Calu3 (cell line): ENCODE measurements at regions not wholly inside any gene's neighbourhood (a gene's known extent, or its start where the extent isn't known, plus 50 kb on each side); places are given as distances from the start of the nearest gene placed in this dataset.

Experiments used
- BruUV-seq: library from RNA; stranded (reverse); fragments of 400-500 nt; replicated peaks from 2 replicates; lab custom pipeline; 2021; lab: Mats Ljungman, UMichigan
- CTCF ChIA-PET: fragments of 300-600 bp; sonication (Branson Sonifier 250); formaldehyde crosslinking; loops from one replicate; lab custom pipeline; 2022; ENCODE audit warnings: antibody characterized with exemption; lab: Charles Lee
- DNase-seq: peaks from one replicate; pipeline ENCODE4 v3.0.0; 2022
- H3K27ac Mint-ChIP-seq: one replicate; pipeline ENCODE4 v1.8.0; 2022; ENCODE audit warnings: mixed read lengths; ENCODE audit not compliant: unreplicated experiment
- H3K27me3 Mint-ChIP-seq: one replicate; pipeline ENCODE4 v1.8.0; 2022; ENCODE audit warnings: mixed read lengths; ENCODE audit not compliant: unreplicated experiment
- H3K36me3 Mint-ChIP-seq: one replicate; pipeline ENCODE4 v1.8.0; 2022; ENCODE audit warnings: mild to moderate bottlenecking, moderate library complexity, mixed read lengths; ENCODE audit not compliant: insufficient read depth, unreplicated experiment
- H3K4me1 Mint-ChIP-seq: one replicate; pipeline ENCODE4 v1.8.0; 2022; ENCODE audit warnings: mild to moderate bottlenecking, low read depth, mixed read lengths; ENCODE audit not compliant: unreplicated experiment
- H3K4me3 Mint-ChIP-seq: one replicate; pipeline ENCODE4 v1.8.0; 2022; ENCODE audit warnings: mild to moderate bottlenecking, low read depth, moderate library complexity, mixed read lengths; ENCODE audit not compliant: unreplicated experiment
- H3K9me3 Mint-ChIP-seq: one replicate; pipeline ENCODE4 v1.8.0; 2022; ENCODE audit warnings: low read depth, mixed read lengths; ENCODE audit not compliant: unreplicated experiment
- intact Hi-C: fragments of 100-400 bp; cut with micrococcal nuclease; formaldehyde crosslinking; loops from one replicate; pipeline ENCODE4 v1.10.0; 2022; ENCODE audit not compliant: unreplicated experiment
- TF ChIP-seq, protein P1 (sequence below): fragments of 200-600 bp; IDR thresholded peaks from one replicate; pipeline ENCODE4 v1.8.0; 2022; ENCODE audit warnings: antibody characterized with exemption; ENCODE audit not compliant: unreplicated experiment

DNA sequence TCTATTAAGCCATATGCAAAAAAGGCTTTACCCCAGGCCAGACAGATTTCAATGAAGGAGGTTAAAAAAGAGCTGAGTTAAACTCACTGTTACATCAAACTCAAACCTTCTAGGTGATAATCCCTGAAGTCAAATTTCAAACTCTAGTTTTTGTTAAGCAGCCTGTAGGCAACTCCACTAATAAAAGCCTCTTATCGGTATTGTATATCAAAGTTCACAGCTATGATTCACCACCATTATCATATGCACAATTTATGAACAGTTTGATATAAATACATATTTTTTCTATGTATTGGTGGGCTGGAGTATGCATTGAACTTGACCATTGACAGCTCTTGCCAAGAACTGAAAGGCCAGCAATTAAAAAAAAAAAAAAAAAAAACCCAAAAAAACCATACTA, 308.2 kb downstream of the BTBD3 start:
- Mint-ChIP-seq H3K27ac (no peak overlapping the region), H3K4me3 (no peak overlapping the region), H3K27me3 (no peaks in the 10 kb centered on the region), H3K9me3 (no peaks in the 10 kb centered on the region), H3K4me1 (no peaks in the 10 kb centered on the region), H3K36me3 (no peaks in the 10 kb centered on the region)
- TF ChIP-seq, protein P1, sequence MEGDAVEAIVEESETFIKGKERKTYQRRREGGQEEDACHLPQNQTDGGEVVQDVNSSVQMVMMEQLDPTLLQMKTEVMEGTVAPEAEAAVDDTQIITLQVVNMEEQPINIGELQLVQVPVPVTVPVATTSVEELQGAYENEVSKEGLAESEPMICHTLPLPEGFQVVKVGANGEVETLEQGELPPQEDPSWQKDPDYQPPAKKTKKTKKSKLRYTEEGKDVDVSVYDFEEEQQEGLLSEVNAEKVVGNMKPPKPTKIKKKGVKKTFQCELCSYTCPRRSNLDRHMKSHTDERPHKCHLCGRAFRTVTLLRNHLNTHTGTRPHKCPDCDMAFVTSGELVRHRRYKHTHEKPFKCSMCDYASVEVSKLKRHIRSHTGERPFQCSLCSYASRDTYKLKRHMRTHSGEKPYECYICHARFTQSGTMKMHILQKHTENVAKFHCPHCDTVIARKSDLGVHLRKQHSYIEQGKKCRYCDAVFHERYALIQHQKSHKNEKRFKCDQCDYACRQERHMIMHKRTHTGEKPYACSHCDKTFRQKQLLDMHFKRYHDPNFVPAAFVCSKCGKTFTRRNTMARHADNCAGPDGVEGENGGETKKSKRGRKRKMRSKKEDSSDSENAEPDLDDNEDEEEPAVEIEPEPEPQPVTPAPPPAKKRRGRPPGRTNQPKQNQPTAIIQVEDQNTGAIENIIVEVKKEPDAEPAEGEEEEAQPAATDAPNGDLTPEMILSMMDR = no peak
- no peak for DNase-seq
- intact Hi-C loops = no loop called here
- BruUV-seq = no TSS peak
- CTCF ChIA-PET = no interaction called here

DNA sequence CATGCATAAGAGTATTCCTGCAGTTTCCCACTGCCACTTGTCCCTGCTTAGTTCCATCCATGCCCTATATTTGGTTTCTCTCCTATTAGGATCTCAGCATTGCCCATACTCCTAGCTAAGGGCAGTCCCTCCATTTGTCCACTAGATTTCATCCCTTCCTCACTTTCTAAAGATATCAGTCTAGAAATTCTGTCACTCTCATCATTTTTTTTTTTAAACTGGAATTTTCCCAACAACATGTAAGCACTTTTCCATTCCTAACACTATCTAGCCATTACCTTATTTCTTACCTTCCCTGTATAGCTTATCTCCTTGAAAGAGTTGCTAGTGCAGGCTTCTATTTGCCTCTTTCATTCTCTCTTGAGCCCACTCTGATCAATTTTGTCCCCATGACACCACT, 312.2 kb downstream of the BTBD3 start:
- TF ChIP-seq, protein P1 = no peak
- no peaks in the 10 kb centered on the region for H3K27me3 Mint-ChIP-seq
- H3K27ac Mint-ChIP-seq = no peak overlapping the region
- no peaks in the 10 kb centered on the region for H3K9me3 Mint-ChIP-seq
- H3K36me3 Mint-ChIP-seq = no peaks in the 10 kb centered on the region
- DNase-seq = no peak
- no TSS peak for BruUV-seq
- H3K4me1 Mint-ChIP-seq = no peaks in the 10 kb centered on the region
- CTCF ChIA-PET = no interaction called here
- intact Hi-C loops = no loop called here
- H3K4me3 Mint-ChIP-seq = no peak overlapping the region

DNA sequence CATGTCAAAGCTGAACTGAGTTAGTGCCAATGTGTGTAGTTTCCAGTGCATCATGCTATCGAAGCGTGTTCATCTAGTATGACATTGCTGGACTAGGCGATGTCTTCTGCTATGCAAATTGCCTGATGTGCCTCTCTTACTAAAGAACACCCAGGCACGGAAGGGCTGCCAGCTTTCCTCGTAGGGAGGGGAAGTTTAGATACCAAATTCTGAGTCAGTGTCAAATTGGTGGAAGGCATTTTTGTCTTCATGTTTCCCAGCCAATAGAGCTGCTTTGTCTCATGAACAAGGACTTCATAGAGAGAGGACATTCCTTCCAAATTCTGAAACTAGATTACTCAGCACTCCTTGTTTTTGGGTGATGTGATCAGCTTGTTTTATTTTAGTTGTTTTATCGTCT, 320.1 kb downstream of the BTBD3 start:
- no TSS peak for BruUV-seq
- DNase-seq = no peak
- intact Hi-C loops = no loop called here
- TF ChIP-seq, protein P1 = no peak
- Mint-ChIP-seq H3K4me1 (no peaks in the 10 kb centered on the region), H3K4me3 (no peak overlapping the region), H3K27me3 (no peaks in the 10 kb centered on the region), H3K9me3 (no peaks in the 10 kb centered on the region), H3K36me3 (no peaks in the 10 kb centered on the region), H3K27ac (no peak overlapping the region)
- CTCF ChIA-PET = no interaction called here

DNA sequence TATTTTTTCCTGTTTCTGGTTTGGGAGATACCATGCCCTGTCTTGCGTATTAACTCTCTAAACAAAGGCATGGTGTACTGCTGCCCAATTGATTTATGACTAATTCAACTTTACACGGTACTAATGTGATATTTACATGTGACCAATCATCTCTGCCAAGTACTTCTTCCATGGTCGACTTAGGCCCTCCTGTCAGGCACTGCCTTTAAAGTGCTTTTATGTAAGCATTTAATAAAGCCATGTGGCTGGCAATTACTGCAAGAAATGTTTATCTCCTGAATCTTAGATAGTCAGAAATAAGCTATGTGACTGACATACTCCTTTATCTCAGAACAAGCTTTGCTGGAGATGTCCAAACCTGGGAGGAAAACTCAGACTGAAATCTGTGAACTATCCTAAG, 323.4 kb downstream of the BTBD3 start:
- Mint-ChIP-seq H3K4me3 (no peak overlapping the region), H3K27ac (no peak overlapping the region), H3K27me3 (no peaks in the 10 kb centered on the region), H3K36me3 (no peaks in the 10 kb centered on the region), H3K4me1 (no peaks in the 10 kb centered on the region), H3K9me3 (peaks cover 3% of the 10 kb centered on the region)
- TF ChIP-seq, protein P1 = no peak
- BruUV-seq = no TSS peak
- intact Hi-C loops = no loop called here
- no peak for DNase-seq
- CTCF ChIA-PET = no interaction called here
